ENCODE measurements at regions not wholly inside any gene's neighbourhood (a gene's known extent, or its start where the extent isn't known, plus 50 kb on each side); places are given as distances from the start of the nearest gene placed in this dataset.

DNA sequence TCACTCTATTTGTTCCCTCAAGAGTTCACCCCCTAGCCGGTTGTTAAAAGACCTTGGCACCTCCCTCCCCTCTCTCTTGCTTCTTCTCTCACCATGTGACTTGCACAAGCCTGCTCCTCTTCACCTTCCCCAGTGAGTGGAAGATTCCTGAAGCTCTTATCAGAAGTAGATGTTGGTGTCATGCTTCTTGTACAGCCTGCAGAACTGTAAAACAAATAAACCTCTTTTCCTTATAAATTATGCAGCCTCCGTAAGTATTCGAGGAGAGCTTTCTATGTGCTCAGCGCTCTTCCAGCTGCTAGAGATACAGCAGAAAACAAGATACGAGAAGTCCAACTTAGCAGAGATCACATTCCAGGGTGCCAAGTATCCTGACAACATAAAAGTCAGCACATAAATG is 147.0 kb upstream of the RUNX1 start:
- H3K4me1 ChIP-seq, result peaks cover 15% of the 10 kb centered on the region
- ChIA-PET CTCF (interaction anchor here (1.2 kb wide), 1 partner anchor 204 kb away, joined by 3 read pairs; no protein-coding TSS in a partner anchor), POLR2A (no interaction called here)
- no peak for FAIRE-seq
- no peak overlapping the region for H3K27ac ChIP-seq
- no peak for TF ChIP-seq EHF (CRISPR knock-in tag; IDR thresholded peaks at IDR 0.05)
- no peak for TF ChIP-seq KDM5A (IDR thresholded peaks at IDR 0.05)
- TF ChIP-seq, protein P1, sequence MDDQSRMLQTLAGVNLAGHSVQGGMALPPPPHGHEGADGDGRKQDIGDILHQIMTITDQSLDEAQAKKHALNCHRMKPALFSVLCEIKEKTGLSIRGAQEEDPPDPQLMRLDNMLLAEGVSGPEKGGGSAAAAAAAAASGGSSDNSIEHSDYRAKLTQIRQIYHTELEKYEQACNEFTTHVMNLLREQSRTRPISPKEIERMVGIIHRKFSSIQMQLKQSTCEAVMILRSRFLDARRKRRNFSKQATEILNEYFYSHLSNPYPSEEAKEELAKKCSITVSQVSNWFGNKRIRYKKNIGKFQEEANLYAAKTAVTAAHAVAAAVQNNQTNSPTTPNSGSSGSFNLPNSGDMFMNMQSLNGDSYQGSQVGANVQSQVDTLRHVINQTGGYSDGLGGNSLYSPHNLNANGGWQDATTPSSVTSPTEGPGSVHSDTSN (IDR thresholded peaks at IDR 0.05), result no peak
- no peak for TF ChIP-seq ESRRA (IDR thresholded peaks at IDR 0.05; ENCODE audit: borderline replicate concordance, low read length)
- TF ChIP-seq ZSCAN20 (CRISPR knock-in tag; IDR thresholded peaks at IDR 0.05), result no peak
- TF ChIP-seq ZC3H11A (IDR thresholded peaks at IDR 0.05), result no peak
- TF ChIP-seq RFX5 (IDR thresholded peaks at IDR 0.05), result no peak
- TF ChIP-seq, protein P2, sequence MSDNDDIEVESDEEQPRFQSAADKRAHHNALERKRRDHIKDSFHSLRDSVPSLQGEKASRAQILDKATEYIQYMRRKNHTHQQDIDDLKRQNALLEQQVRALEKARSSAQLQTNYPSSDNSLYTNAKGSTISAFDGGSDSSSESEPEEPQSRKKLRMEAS (IDR thresholded peaks at IDR 0.05), result no peak
- TF ChIP-seq CHD2 (IDR thresholded peaks at IDR 0.05; ENCODE audit: low read length, partially characterized antibody), result no peak
- TF ChIP-seq GATA3 (IDR thresholded peaks at IDR 0.05; ENCODE audit: borderline replicate concordance), result no peak
- TF ChIP-seq, protein P3, sequence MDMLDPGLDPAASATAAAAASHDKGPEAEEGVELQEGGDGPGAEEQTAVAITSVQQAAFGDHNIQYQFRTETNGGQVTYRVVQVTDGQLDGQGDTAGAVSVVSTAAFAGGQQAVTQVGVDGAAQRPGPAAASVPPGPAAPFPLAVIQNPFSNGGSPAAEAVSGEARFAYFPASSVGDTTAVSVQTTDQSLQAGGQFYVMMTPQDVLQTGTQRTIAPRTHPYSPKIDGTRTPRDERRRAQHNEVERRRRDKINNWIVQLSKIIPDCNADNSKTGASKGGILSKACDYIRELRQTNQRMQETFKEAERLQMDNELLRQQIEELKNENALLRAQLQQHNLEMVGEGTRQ (IDR thresholded peaks at IDR 0.05), result no peak
- no peak for TF ChIP-seq MAFK (IDR thresholded peaks at IDR 0.05; ENCODE audit: partially characterized antibody)
- TF ChIP-seq, protein P4, sequence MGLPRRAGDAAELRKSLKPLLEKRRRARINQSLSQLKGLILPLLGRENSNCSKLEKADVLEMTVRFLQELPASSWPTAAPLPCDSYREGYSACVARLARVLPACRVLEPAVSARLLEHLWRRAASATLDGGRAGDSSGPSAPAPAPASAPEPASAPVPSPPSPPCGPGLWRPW (IDR thresholded peaks at IDR 0.05), result no peak
- no peak for TF ChIP-seq EHMT2 (IDR thresholded peaks at IDR 0.05; ENCODE audit: low read depth)
- H3K4me3 ChIP-seq, result no peak overlapping the region
- no peaks in the 10 kb centered on the region for H3K9me3 ChIP-seq
- no peak overlapping the region for H3K4me2 ChIP-seq
- ATAC-seq, result no peak
- DNase-seq (ENCODE audit: low read depth in 1 of 2, low spot score in 1 of 2), result no peak
- 71% methylated on average over 5 of the region's 5 CpGs for WGBS (ENCODE audit: missing lambda C conversion rate)

DNA sequence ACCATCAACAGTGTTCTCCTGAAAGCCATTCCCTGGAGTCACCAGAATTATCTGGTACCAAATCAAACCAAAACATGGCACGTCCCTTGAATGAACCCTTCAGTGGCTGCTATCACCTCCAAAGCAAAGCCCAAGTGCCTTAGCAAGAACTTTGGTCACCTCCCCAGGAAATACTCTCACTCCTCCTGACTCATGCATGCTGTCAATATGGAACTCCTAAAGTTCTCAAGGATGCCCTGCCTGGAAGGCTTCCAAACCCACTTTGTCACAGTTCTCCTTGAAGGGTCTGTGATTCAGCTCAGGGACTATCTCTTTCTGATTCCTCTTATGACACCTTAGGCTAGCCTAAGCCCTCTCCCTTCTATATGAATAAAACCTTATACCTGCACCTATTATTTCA is 146.1 kb upstream of the RUNX1 start:
- ATAC-seq (no peak), DNase-seq (ENCODE audit: low read depth in 1 of 2, low spot score in 1 of 2) (peak in 1 of 2 experiments; percentile 12), FAIRE-seq (no peak)
- CTCF ChIA-PET, result no interaction called here
- 69% methylated on average over 1 of the region's 1 CpG for WGBS (ENCODE audit: missing lambda C conversion rate)
- POLR2A ChIA-PET, result no interaction called here
- Histone ChIP-seq H3K4me3 (no peak overlapping the region), H3K27ac (no peak overlapping the region), H3K4me2 (no peak overlapping the region), H3K9me3 (no peaks in the 10 kb centered on the region), H3K4me1 (peaks cover 23% of the 10 kb centered on the region)
- TF ChIP-seq GATA3 (IDR thresholded peaks at IDR 0.05; ENCODE audit: borderline replicate concordance) (no peak), EP300 (IDR thresholded peaks at IDR 0.05) (no peak), TP53 (CRISPR knock-in tag; IDR thresholded peaks at IDR 0.05) (no peak), FOXS1 (CRISPR knock-in tag; IDR thresholded peaks at IDR 0.05) (no peak), CHD4 (IDR thresholded peaks at IDR 0.05; ENCODE audit: borderline replicate concordance) (no peak), HOXA7 (CRISPR knock-in tag; IDR thresholded peaks at IDR 0.05) (no peak), TFCP2L1 (CRISPR knock-in tag; IDR thresholded peaks at IDR 0.05) (no peak), NPAS2 (CRISPR knock-in tag; IDR thresholded peaks at IDR 0.05; ENCODE audit: borderline replicate concordance) (no peak), ESRRA (IDR thresholded peaks at IDR 0.05; ENCODE audit: borderline replicate concordance, low read length) (no peak)

DNA sequence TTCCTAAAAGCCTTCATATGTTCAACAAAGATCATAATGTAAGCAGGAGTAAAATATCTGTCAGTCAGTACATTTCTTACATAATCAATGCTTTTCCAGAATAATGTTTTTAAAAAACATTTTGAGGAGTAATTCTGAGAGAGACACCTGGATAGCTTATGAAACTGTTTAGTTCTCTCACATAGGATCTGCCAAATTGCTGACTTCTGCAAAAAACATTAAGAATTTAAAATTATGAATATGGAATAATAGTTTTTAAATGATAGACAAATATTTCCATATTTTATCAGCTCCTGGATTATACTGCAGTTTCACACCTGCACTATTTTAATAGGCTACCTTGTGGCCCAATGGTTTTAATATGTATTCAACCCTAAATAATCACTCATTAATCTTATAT is 142.7 kb upstream of the RUNX1 start:
- no peak overlapping the region for H3K27ac ChIP-seq
- FAIRE-seq, result no peak
- no peaks in the 10 kb centered on the region for H3K9me3 ChIP-seq
- no peak for ATAC-seq
- ChIA-PET CTCF (no interaction called here), POLR2A (no interaction called here)
- no peak overlapping the region for H3K4me3 ChIP-seq
- peak; percentile 43 for TF ChIP-seq MAFK (IDR thresholded peaks at IDR 0.05; ENCODE audit: partially characterized antibody)
- TF ChIP-seq CEBPB (IDR thresholded peaks at IDR 0.05), result no peak
- TF ChIP-seq RARB (CRISPR knock-in tag; IDR thresholded peaks at IDR 0.05), result no peak
- peaks cover 11% of the 10 kb centered on the region; the same call in 2 of the 3 replicates for H3K4me1 ChIP-seq
- H3K4me2 ChIP-seq, result no peak overlapping the region
- DNase-seq (ENCODE audit: low read depth in 1 of 2, low spot score in 1 of 2), result no peak

Data from A549 (cell line).